SK-N-SH treated with all-trans-retinoic acid at 6 μM for 48 hours (cell line): ENCODE measurements at regions not wholly inside any gene's neighbourhood (a gene's known extent, or its start where the extent isn't known, plus 50 kb on each side); places are given as distances from the start of the nearest gene placed in this dataset.

ENCODE experiments used
- BACH2 ChIP-seq: fragments of 250-450 bp; sonication (Bioruptor Pico); IDR thresholded peaks from 2 replicates; pipeline ENCODE4 v1.9.0; 2021; ENCODE audit warnings: mild to moderate bottlenecking, borderline replicate concordance
- ZFP30 ChIP-seq: fragments of 450-650 bp; formaldehyde crosslinking; IDR thresholded peaks from 2 replicates; pipeline ENCODE4 v1.5.0; 2022; ENCODE audit warnings: mild to moderate bottlenecking, moderate library complexity
- ZNF8 ChIP-seq: fragments of 450-650 bp; formaldehyde crosslinking; IDR thresholded peaks from 2 replicates; pipeline ENCODE4 v1.5.0; 2020; ENCODE audit warnings: mild to moderate bottlenecking, moderate library complexity
- TF ChIP-seq, protein P1 (sequence below): fragments of 250-450 bp; sonication (Bioruptor Pico); IDR thresholded peaks from 2 replicates; pipeline ENCODE4 v1.5.0; 2020; ENCODE audit warnings: mild to moderate bottlenecking, moderate library complexity
- TF ChIP-seq, protein P2 (sequence below): fragments of 250-450 bp; sonication (Bioruptor Pico); IDR thresholded peaks from 2 replicates; pipeline ENCODE4 v1.8.0; 2021; ENCODE audit warnings: low read depth, mild to moderate bottlenecking, moderate library complexity, borderline replicate concordance

DNA sequence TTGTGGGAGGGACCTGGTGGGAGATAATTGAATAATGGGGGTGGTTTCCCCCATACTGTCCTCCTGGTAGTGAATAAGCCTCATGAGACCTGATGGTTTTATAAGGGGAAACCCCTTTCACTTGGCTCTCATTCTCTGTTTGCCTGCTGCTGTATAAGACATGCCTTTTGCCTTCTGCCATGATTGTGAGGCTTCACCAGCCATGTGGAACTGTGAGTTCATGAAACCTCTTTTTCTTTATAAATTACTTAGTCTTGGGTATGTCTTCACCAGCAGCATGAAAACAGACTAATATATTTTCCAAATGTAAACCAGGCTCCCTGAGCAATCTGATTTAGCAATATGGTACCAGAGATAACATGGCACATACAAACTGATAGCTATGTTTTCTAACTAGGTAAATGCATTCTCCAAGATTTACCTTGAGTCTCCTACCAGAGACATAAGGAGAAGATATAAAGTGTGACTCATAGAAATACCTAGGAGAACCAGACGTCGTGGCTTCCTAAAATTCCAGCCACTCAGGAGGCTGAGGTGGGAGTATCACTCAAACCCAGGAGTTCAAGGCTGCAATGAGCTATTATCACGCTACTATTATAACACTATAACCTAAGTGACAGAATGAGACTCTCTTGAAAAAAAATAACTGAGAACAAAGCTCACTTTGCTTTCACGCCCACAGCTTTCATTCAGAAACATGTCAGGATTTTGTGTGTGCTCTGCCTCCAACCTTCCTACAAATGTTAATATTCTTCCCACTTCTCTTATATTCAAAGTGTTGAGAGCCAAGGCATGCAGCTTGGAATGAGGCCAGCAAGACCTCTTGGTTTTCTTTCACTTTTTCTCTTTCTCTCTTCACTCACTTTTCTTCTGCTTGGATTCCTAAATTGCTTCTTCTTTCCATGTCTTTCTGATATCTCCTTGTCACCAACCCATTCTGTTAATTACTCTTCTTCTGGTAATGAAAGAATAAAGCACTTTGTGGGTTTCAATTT is 263.9 kb upstream of the UBE2E3 start:
- TF ChIP-seq ZNF8 (CRISPR knock-in tag): no peak
- no peak for TF ChIP-seq BACH2 (CRISPR knock-in tag)
- TF ChIP-seq, protein P1, sequence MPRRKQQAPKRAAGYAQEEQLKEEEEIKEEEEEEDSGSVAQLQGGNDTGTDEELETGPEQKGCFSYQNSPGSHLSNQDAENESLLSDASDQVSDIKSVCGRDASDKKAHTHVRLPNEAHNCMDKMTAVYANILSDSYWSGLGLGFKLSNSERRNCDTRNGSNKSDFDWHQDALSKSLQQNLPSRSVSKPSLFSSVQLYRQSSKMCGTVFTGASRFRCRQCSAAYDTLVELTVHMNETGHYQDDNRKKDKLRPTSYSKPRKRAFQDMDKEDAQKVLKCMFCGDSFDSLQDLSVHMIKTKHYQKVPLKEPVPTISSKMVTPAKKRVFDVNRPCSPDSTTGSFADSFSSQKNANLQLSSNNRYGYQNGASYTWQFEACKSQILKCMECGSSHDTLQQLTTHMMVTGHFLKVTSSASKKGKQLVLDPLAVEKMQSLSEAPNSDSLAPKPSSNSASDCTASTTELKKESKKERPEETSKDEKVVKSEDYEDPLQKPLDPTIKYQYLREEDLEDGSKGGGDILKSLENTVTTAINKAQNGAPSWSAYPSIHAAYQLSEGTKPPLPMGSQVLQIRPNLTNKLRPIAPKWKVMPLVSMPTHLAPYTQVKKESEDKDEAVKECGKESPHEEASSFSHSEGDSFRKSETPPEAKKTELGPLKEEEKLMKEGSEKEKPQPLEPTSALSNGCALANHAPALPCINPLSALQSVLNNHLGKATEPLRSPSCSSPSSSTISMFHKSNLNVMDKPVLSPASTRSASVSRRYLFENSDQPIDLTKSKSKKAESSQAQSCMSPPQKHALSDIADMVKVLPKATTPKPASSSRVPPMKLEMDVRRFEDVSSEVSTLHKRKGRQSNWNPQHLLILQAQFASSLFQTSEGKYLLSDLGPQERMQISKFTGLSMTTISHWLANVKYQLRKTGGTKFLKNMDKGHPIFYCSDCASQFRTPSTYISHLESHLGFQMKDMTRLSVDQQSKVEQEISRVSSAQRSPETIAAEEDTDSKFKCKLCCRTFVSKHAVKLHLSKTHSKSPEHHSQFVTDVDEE (CRISPR knock-in tag): no peak
- TF ChIP-seq, protein P2, sequence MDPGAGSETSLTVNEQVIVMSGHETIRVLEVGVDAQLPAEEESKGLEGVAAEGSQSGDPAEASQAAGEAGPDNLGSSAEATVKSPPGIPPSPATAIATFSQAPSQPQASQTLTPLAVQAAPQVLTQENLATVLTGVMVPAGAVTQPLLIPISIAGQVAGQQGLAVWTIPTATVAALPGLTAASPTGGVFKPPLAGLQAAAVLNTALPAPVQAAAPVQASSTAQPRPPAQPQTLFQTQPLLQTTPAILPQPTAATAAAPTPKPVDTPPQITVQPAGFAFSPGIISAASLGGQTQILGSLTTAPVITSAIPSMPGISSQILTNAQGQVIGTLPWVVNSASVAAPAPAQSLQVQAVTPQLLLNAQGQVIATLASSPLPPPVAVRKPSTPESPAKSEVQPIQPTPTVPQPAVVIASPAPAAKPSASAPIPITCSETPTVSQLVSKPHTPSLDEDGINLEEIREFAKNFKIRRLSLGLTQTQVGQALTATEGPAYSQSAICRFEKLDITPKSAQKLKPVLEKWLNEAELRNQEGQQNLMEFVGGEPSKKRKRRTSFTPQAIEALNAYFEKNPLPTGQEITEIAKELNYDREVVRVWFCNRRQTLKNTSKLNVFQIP (CRISPR knock-in tag): no peak
- no peak for TF ChIP-seq ZFP30 (CRISPR knock-in tag)
